Amygdala (tissue), 56 donors: ENCODE measurements at regions not wholly inside any gene's neighbourhood (a gene's known extent, or its start where the extent isn't known, plus 50 kb on each side); places are given as distances from the start of the nearest gene placed in this dataset.
"Not testable (repeated sequence)": the region's sequence is repeated elsewhere in the genome, so short reads cannot be mapped to it uniquely, and the experiment has no call there.

Source experiments
- DNase-seq, 56 donors: peaks; one replicate each; lab custom pipeline; 2025; lab: John Stamatoyannopoulos, UW

- DNase-seq: no peak
Measured at GRCh38 chr18:30481871-30482270, 560.7 kb downstream of the DSC3 start.

DNA sequence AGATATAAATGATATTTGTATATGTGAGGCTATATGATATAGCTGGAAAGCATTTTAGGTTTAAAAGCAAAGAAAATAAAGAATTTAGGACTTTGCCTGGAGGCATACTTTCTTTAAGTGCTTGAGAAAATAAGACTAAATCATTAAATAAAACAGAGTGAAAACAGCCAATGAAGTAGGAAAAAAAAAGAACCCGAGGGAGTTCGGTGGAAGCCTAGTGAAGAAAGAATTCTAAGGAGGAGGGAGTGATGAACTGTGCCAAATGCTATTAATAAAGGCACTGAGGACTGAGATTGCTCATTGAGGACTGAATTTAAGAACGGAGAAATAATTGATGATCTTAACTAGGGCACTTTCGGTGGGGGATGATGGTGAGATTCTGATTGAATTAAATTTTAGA lies 573.5 kb downstream of the DSC3 start:
- DNase-seq: no peak

- DNase-seq: no peak
Measured at GRCh38 chr18:30465096-30465495, 577.4 kb downstream of the DSC3 start.

DNA sequence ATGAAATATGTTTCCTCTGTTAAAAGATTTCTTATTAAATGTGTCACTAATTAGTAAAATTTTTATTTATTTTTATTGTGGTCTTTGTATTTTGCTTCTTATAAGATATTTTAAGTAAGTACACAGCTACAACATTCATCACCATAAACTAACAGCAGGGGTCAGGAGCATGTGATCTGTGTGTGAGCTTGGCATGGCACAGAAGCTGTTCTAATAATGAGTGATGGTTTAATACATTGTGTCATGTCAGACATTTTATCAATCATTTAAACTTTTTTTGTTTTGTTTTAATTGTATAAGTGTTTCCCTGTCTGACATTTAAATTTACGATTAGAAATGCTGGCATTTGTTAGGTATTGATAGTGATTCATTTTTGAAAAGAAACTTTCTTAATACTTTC lies 585.4 kb downstream of the DSC3 start:
- DNase-seq: no peak

GRCh38 chr18:30455741-30456140 lies 586.8 kb downstream of the DSC3 start:
- no peak for DNase-seq

- no peak for DNase-seq
Measured at GRCh38 chr18:30454920-30455319, 587.6 kb downstream of the DSC3 start.

- no peak for DNase-seq
Measured at GRCh38 chr18:30451981-30452380, 590.6 kb downstream of the DSC3 start.

GRCh38 chr18:30450927-30451326 lies 591.6 kb downstream of the DSC3 start:
- no peak for DNase-seq

DNA sequence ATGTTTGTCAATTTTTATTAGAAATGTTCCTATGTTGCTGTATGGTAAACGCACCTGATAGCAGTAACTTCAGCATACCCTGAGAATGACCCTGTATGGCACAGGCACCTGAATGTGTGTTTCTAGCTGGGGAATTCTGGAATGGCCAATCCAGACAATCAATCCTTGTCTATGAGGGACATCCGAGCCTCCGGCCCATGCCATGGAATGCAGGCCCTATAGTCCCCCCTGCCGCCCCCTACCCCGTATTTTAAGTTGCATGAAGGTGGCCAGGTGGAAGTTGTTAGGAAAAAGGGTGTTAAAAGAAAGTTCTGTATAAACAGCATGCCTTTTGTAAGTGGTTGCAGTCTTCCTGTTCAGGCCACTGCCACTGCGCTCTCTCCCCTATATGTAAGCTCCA lies 595.9 kb downstream of the DSC3 start:
- DNase-seq: no peak

- no peak for DNase-seq
Measured at GRCh38 chr18:30444544-30444943, 598.0 kb downstream of the DSC3 start.

- DNase-seq: no peak
Measured at GRCh38 chr18:30440351-30440750, 602.2 kb downstream of the DSC3 start.

DNA sequence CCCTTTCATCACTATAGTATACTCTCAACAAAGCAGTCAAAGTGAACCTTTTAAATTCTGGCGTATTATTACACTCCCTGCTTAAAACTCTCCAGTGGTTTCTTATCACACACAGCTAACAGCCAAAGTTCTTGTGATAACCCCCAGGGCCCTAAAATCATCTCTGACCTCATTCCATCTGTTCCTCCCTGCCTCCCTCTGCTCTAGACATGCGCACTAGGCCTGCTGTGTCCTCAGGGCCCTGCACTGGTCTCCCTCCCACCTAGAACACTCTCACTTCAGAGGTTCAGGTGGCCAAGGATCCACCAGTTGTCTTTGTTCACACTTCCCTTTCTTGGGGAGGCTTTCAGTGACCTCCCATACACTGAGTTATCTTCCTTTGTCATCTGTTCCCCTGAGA lies 603.4 kb downstream of the DSC3 start:
- no peak for DNase-seq

- DNase-seq: no peak
Measured at GRCh38 chr18:30432349-30432748, 610.2 kb downstream of the DSC3 start.

GRCh38 chr18:30419399-30419798 lies 623.1 kb downstream of the DSC3 start:
- not testable (repeated sequence) for DNase-seq

DNA sequence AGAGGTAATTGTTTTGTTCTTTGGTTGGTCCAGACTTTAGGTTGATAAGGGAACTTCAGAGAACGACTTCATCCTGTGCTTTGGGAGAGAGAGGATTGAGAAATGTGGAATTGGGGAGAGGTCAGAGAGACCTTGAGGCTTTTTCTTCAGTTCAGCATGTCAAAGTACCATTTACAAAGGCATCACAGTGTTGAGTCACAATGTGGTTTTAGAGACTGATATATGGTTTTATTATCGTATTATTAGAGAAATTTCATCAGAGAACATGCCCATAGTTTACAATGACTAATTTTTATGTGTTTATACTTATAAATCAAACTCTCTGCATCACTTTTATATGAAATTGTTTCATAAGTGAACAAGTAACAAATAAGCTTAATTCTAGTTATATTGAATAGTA lies 626.6 kb downstream of the DSC3 start:
- no peak for DNase-seq

- no peak for DNase-seq
Measured at GRCh38 chr18:30409120-30409519, 633.4 kb downstream of the DSC3 start.

GRCh38 chr18:30406728-30407127 lies 635.8 kb downstream of the DSC3 start:
- no peak for DNase-seq

- no peak for DNase-seq
Measured at GRCh38 chr18:30405038-30405437, 637.5 kb downstream of the DSC3 start.

DNA sequence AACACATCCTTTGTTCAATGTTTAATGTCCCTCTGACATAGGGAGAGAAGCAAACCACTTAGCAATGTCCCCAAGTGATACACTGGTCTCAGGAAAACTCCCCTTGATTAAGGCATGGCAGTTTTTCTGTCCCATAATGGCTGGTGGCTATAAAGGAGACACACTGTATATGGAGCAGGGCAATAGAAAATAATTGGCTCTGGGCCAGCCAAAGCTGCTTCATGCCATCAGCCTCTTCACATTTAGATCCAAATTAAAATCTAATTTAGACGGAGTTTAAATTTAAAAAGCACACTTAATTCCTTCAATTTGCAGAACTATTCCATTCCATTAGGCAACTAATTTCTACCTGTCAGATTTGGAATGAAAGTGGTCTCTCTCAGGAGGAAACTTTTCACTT lies 638.1 kb downstream of the DSC3 start:
- no peak for DNase-seq

- no peak for DNase-seq
Measured at GRCh38 chr18:30403278-30403677, 639.3 kb downstream of the DSC3 start.

DNA sequence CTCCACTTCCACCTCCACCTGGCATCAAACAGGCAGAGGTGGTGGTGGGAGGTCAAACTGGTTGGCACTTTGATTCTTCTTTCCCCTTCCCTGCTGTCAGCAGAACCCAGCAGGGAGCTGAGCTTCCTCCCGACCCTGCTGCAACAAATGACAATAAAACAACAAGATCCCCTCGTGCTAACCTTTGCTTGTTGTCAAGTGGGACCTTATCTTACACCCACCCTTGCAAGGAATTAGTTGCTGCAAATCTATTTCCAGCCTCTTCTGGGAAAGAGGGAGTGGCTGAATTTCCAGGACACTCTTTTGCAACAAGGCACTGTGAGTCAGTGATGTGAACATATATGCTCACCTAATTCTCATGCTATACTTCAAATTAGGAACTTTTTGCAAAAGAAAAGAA lies 655.1 kb downstream of the DSC3 start:
- no peak for DNase-seq

- DNase-seq: no peak
Measured at GRCh38 chr18:30386624-30387023, 655.9 kb downstream of the DSC3 start.

DNA sequence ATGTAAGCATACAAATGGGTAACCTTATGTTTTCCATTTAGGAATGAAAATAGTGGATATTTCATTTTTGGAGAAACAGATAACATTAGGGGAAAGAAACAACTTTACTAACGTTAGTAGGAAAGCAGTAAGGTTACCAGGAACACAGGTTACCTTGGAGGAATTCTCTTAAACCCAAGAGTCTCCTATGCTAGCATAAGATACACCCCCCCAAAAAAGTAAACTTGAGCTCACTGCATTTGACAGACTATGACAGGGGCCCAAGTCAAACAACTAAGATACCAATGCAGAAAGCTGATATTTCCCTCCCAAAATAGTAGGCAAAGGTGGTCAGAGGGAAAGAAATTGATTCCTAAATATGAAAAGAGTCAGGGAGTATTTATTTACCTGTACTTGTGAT lies 656.9 kb downstream of the DSC3 start:
- DNase-seq: no peak

GRCh38 chr18:30381826-30382225 lies 660.7 kb downstream of the DSC3 start:
- DNase-seq: no peak
